Fibroblast of mammary gland (primary cell): ENCODE measurements at regions not wholly inside any gene's neighbourhood (a gene's known extent, or its start where the extent isn't known, plus 50 kb on each side); places are given as distances from the start of the nearest gene placed in this dataset.

Experiments used
- DNase-seq: peaks from one replicate; pipeline ENCODE4 v3.0.0-alpha.2; 2010; ENCODE audit warnings: low read depth
- H3K4me3 ChIP-seq: 2 replicates; pipeline ENCODE4 v1.5.1; 2011; ENCODE audit warnings: low read depth, mild to moderate bottlenecking, low read length, moderate library complexity; ENCODE audit not compliant: control insufficient read depth
- CTCF ChIP-seq: conservative IDR thresholded peaks from 2 replicates; pipeline ENCODE4 v1.5.1; 2011; ENCODE audit warnings: low read depth, low read length, inconsistent platforms; ENCODE audit not compliant: control insufficient read depth, insufficient read depth

GRCh38 chr18:78244779-78245178 lies 734.8 kb upstream of the SALL3 start:
- H3K4me3 ChIP-seq, result no peak overlapping the region
- no peak for DNase-seq
- no peak for TF ChIP-seq CTCF

GRCh38 chr18:78245451-78245850 lies 734.2 kb upstream of the SALL3 start:
- H3K4me3 ChIP-seq, result no peak overlapping the region
- TF ChIP-seq CTCF, result no peak
- no peak for DNase-seq

DNA sequence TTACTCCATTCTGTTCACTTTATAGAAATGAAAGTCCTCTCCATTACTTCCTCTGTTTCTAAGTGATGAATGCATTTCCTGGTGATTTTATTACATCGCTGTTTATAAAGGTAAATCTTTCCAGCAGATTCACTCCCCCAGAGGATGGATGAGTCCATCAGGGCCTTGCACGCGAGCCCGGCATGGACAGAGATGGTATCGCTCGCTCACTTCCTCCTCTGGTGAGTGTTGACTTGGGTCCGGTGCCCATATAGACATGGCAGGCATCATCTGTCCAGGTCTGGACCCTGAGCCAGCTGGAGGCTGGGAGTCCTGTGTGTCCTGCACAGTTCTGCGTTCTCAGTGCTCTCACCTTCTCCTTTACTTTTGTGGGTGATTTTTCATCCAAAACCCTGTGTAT lies 733.6 kb upstream of the SALL3 start:
- no peak overlapping the region for H3K4me3 ChIP-seq
- TF ChIP-seq CTCF, result no peak
- no peak for DNase-seq

GRCh38 chr18:78246588-78246987 lies 733.0 kb upstream of the SALL3 start:
- H3K4me3 ChIP-seq, result no peak overlapping the region
- DNase-seq, result no peak
- TF ChIP-seq CTCF, result no peak

DNA sequence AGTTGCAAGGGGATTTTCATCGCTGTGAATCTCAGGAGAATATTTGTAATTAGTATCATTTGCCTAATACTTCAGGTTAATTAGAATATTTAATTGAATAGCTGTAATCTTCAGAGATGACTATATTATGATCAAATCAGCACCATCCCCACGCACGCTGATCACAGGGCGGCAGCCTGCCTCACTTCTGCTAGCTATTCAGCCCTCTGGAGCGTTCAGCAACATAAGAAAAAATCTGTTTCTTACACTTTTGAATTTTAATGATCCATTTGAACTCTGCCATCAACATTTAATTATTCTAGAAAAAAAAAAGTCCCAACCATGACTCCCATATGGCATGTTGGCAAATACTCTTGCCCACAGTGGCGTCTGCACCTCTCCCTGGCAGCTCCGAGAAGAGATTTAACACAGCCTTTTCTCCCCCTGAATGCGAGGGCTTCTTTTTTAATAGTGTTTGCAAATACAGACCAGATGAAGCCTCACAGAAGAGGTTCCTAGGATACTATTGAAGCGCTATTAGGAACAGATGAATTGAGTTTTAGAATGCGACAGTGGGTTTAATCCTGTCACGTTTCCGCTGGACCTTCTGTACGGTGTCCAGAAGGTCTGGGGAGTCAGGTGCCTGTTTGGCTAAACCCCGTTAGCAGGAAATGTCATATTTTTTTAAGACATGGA lies 731.9 kb upstream of the SALL3 start:
- no peak overlapping the region for H3K4me3 ChIP-seq
- no peak for DNase-seq
- TF ChIP-seq CTCF, result no peak

DNA sequence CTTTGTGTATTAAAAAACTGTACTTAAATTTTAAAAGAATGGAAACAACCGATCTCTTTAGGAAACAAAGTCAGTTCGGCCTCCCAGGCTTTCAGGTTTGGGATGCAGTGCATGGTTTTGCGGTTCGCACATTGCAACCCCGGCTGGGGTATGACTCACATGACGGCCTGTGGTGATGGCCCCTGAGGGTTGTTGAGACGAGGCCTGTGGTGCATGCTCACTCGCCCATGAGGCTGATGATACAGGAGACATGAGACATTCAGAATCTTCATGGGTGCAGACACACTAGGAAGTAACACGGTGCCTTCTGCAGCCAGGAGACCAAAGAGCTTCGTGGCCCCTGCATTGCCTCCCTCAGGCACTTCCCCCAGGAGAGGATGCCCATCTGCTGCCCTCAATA lies 724.6 kb upstream of the SALL3 start:
- no peak for DNase-seq
- no peak overlapping the region for H3K4me3 ChIP-seq
- no peak for TF ChIP-seq CTCF

DNA sequence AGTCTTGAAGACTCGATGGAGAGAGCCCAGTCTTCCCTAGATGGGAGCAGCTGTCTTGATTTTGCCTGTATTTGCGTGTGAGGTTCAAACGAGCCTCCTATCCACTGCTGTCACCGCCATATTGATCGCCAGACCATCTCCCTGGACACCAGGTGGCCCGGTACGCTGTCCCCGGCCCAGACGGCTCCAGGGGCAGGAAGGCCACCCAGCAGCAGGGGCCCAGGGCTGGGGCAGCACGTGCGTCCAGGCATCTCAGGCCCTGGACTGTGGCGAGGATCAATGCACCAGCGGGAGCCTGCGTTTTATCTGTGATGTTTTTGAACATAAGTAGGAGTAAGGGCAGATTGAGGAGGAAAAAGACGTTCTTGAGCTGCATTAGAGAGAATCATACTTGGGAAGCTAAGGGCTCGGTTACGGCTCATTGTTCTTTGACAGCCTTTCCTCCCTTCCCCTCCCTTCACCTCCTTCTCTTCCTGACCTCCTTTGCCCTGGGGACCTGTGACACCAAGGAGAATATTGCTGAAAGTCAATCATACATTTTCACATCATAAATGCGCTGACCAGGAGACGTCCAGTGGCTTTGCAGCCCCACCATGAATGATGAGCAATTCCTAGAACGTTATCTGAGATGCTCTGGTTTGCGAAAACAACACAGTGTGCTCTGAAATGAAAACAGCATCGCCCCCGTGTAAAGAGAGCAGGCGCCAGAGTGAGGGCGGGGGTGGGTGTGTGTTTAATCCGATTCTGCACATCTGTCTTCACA lies 711.2 kb upstream of the SALL3 start:
- TF ChIP-seq CTCF, result no peak
- H3K4me3 ChIP-seq, result no peak overlapping the region
- no peak for DNase-seq
